HTR-8/SVneo (cell line): ENCODE measurements at regions not wholly inside any gene's neighbourhood (a gene's known extent, or its start where the extent isn't known, plus 50 kb on each side); places are given as distances from the start of the nearest gene placed in this dataset.
"Not testable (repeated sequence)": the region's sequence is repeated elsewhere in the genome, so short reads cannot be mapped to it uniquely, and the experiment has no call there.

Experiments used
- DNase-seq: peaks from one replicate; pipeline ENCODE4 v3.0.0; 2011; ENCODE audit warnings: low spot score, mixed read lengths; ENCODE audit not compliant: insufficient read length
- FAIRE-seq: peaks from 2 replicates; lab custom pipeline; 2011; peaks lifted over from hg19 to GRCh38; lab: Jason Lieb, UNC

DNA sequence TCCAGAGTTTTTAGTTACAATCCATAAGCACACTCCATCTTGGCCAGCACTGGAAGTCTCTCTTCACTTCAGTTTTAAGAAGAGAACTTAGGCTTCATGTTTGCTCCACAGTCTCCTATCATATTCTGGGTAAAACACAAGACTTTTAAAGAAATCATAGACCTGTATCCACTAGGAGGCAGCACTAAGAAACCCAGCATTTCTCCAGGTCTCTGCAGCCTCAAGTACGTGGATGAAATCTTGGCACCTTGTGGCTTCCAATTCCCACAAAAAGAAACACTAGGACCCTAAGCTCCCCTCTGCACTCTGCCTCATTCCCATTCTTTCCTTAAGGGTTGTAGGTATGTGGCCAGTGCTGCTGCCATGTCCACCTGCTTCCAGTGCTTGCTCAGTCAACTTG, 367.3 kb upstream of the CASK start:
- FAIRE-seq = no peak
- DNase-seq = no peak

DNA sequence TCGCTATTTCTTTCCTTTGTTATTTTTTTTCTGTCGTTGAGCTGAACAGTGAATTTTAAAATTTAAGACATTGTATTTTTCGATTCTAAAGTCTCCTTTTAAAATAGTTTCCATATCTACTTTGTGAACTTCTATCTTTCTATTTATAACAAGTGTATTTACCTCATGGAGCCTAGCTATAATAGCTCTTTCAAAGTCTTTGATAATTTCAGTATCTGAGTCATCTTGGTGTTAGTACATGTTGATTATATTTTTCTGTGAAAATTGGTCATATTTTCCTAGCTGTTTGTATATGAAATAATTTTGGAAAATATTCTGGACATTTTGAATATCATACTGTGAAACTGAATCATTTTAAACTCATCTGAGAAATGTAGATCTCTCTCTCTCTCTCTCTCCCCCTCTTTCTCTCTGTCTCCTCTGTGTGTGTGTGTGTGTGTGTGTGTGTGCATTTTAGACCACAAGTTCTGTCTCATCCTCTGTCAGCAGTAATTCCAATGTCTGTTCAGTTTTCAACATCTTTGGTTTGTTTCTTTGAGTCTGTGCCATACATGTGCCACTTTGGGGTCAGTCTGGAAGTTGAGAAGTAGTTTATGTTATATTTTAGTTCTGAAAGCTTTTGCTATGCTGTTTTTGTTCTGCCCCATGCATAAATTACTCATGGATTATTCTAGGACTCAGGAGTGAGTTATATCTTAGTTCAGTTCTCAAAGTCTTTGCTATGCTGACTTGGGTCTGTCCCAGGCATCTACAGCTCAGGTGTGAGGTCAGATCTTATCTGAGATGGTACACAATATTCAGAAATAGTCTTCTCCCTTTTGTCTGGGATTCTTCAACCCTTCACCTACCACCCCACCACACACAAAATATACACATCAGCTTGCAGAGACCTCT, 366.4 kb upstream of the CASK start:
- DNase-seq = no peak
- no peak for FAIRE-seq

DNA sequence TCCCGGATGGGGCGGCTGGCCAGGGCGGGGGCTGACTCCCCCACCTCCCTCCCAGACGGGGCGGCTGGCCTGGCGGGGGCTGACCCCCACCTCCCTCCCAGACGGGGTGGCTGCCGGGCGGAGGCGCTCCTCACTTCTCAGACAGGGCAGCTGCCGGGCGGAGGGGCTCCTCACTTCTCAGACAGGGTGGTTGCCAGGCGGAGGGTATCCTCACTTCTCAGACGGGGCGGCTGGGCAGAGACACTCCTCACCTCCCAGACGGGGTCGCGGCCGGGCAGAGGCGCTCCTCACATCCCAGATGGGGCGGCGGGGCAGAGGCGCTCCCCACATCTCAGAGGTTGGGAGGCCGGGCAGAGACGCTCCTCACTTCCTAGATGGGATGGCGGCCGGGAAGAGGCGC, 362.3 kb upstream of the CASK start:
- DNase-seq, FAIRE-seq: not testable (repeated sequence)

DNA sequence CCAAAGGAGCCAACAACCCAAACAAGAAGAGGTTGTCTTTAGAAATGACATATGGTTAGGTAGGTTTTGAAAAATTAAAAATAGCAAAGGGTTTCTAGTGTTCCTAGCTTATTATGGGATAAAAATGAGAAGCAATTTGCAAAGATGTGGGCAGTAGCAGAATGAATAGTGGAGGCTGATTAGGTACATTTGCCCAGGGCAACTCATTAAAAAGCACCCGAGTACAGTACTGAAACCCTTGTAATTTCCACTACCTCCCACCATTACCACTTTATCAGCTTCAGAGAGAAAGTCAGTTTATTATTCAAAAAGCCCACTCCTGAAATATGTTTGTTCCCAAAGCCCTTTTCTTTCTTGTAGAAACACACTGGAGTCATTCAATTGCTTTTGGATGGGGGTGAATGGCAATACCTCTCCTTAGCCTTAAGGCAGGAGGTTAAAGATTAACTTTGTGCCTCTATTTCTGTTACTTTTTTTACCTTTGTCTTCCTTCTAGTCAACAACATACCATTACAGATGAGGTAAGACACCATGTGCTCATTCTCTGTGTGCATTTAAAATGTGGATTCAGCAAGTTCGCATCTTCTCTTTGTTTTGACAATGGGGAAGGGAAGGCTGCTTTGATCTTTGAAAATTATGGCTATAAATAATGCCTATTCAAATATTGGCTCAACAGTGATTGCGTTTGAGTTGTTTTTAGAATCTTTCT, 353.8 kb upstream of the CASK start:
- DNase-seq (no peak), FAIRE-seq (no peak)

DNA sequence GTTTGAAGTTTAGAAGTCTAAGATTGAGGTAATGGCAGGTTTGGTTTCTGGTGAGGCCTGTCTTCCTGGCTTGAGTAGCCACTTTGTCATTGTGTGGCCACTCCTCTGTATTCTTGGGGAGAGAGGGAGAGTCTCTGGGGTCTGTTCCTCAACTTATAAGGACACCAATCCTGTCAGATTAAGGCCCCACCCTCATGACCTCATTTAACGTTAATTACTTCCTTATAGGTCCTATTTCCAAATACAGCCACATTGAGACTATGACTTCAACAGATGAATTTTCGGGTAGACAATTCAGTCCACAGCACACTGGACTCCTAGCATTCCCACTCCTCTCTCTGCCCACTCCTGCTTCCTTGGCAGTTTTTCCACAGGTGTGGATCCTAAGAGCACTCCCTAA, 350.8 kb upstream of the CASK start:
- FAIRE-seq (no peak), DNase-seq (no peak)

DNA sequence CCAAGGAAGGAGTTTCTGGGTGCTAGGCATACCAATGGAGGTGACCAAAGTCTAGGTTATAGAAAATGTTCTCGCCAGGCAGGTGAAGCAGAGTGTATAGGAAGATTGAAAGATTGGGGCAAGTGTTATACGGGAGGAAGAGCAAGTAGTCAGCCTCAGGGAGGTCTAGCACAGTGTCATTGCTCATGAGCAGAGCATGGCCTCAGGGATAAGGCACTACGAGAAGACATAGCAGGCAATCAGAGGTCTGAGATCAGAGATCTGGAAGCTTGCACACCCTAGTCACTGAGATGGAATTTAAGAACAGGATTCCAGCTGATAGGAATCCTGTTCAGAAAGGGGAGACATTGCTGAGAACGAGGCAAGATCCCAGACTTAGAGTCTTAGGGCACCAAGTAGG, 350.0 kb upstream of the CASK start:
- DNase-seq (no peak), FAIRE-seq (no peak)

DNA sequence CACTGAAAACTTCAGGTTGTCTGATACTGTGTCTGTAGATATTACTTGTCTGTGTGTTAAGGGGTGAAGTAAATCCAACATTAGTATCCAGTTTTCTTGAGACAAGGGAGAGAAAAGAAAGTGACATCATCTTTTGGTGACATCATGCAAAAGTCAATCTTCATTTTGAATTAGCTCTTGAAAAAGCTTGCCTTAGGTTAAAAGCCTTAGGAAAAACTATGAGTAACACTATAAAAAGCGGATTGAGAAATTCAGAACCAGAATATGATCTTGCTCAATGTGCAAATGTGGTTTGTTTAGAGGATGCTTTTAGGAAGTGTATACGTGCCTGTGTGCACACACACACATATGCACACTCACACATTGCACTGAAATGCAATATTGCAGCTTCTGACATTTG, 345.8 kb upstream of the CASK start:
- DNase-seq (no peak), FAIRE-seq (no peak)

DNA sequence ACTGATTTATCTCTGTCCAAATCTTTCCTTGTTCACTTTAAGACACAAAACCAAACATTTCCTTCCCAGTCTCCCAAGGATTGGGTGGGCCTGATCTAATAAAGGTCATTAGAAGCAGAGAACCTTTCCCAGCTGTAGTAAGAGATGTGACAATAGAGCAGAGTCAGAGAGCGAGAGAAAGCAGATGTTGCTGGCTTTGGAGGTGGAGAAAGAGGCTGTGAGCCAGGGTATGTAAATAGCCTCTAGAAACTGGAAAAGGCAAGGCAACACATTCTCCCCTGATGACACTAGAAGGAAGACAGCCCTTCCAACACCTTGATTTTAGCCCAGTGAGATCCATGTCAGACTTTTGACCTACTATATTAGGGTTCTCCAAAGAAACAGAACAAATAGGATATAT, 337.5 kb upstream of the CASK start:
- no peak for DNase-seq
- no peak for FAIRE-seq

DNA sequence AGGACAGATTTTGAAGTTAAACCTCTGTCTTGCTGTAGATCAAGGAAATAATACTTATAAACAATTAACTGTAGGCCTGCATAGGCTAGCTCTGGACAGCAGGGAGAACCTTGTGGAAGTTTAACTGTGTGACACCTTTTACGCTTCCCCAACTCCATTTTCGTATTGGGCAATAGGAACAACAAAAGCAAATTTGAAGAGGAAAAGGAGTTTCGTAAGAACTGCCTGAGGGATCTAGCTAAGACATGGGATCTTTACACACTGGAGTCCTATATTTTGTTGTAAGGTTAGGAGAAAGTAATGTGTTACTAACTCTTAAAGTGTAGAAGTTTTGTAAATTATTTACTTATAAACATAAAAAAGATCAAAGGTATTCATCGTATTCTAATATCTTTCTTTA, 324.9 kb upstream of the CASK start:
- DNase-seq = no peak

DNA sequence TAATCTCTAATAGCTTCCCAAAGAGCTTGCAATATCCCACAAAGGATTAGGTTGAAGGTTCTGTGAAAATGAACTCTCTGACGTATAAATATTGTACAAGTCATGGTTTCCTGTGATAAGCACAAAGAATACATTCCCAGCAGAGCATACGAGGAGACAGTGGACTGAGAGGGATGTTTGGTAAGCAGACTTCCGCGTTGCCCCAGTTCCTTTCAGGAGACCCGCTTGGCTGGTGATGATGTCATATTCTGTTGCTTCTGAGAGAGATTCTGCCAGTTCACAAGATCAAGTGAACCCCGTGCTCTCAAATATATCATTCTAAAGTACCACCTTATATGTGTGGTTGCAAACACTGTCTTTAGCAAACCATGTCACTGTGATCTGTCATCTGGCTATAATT, 323.9 kb upstream of the CASK start:
- DNase-seq (no peak), FAIRE-seq (no peak)

More for the DNA sequence above, 324.9 kb upstream of the CASK start:
- FAIRE-seq = no peak

DNA sequence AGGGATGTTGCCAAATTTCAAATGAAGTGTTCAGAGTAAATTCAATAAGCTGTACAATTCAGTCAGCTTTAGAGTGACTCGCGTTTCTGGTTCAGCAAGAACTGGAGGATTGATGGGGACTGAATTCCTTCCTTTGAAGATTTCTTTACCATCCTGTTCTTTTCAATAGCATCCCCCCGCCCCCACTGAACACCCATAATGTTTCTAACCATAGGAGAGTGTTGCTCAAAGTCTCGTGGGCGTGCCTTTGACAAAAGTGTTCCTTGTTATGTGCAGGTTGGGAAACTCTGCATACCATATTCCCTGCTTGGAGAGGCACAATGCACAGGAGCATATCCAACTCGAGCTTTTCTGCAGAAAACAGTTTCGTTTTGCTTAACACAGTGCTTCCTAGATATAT, 323.5 kb upstream of the CASK start:
- FAIRE-seq = no peak
- DNase-seq = no peak

DNA sequence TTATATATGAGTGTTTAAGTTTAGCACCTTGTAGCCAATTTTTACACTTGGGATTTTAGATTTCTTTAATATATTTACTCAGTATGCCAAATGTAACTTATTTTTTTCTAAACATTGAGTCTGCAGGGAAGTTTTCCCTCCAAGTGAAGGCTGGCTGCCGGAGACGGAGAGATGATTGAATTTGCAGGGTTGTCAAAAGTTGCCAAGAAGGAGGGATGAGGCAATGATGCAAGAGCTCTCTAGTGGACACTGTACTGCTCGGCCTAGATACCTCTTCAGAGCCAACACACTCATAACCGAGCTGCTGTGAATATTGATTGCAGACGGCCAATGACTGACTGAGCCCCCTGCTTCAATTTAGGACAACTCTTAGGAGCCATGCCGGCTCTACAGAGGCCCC, 318.6 kb upstream of the CASK start:
- no peak for FAIRE-seq
- DNase-seq = no peak

DNA sequence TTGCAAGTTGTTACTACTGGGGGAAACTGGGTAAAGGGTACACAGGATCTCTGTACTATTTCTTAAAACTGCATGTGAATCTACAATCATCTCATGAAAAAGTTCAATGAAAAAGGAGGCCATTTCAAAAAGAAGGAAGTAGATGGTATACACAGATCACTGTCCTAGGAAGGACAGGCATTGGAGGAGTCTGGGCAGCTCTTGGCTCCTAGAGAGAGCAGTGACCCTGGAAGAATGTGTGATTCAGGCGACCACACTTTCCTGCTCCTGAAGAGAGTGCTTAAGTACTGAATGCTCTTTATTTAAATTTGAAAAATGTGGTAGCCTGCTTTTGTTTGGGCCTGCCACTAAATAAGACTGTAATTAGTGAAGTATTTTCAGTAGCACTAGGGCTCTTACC, 318.1 kb upstream of the CASK start:
- DNase-seq (no peak), FAIRE-seq (no peak)

DNA sequence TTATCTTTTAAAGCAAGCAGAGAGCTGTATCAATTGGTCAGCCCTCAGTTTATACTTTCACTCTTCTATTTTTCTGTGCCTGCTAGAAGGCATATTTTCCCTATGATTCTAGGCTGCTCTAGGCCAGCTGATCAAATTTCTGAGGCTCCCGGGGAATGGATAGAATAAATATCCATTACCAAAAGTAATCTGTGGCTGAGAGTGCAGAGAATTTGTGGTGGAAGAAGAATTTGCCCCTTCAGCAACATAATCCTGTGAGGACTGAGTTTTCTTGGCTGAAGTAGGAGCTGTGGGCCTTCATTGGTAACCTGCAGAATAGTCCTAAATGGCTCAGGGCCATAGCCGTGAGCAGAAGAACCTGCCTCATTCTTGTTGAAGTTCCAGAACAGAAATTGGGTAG, 314.6 kb upstream of the CASK start:
- DNase-seq (no peak), FAIRE-seq (no peak)

DNA sequence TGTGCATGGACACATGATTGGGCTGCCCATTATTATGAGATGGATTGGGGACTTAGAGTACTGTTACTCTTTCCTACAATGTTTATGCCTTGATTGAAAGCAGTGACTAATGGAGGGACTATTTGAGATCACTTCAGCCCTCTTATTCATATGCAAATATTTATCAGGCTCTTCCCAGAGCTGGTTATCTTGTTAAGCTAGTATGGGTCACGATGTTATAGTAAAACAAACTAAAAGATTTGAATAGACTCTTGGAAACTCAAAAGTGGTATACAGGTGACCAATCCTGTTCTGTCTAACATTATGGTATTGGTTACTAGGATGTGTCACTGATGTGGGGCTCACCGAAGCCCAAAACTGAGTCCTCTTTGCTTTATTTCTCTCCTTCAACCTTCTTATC, 306.2 kb upstream of the CASK start:
- no peak for FAIRE-seq
- no peak for DNase-seq

DNA sequence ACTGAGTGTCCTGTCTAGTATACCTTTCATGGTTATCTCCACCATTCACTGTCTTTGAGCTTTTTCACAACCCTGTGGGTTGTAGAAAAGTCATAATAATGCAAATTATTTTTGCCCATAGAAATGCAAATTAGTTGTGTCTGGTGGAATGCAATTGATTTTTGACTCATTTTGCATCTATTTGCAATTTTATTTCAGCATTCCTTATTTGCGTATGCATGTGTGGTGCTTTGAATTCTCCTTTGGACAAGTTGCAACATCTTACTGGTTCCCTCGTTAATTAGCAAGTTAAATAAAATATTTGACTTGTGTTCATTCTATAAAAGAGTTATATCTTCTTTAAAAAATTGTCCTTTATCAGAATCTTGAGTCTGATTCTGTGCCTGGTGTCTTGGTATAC, 297.3 kb upstream of the CASK start:
- DNase-seq (no peak), FAIRE-seq (no peak)

DNA sequence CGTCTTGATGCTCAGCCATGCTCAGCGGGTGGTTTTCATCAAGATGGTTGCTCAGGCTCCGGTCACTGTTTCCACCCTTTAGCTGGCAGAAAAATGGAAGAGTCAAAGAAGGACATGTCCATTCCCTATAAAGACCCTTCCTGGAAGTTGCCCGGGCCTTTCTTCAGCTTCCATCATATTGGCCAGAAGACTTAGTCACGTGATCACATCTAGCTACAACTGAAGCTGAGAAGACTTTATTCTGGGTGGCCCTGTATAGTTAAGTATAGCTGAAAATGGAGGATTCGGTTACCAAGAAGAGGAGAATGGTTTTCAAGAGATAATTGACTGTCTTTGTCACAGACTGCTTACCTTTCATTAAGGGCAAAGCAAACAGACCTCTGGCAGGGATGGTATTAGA, 296.7 kb upstream of the CASK start:
- FAIRE-seq (no peak), DNase-seq (no peak)

DNA sequence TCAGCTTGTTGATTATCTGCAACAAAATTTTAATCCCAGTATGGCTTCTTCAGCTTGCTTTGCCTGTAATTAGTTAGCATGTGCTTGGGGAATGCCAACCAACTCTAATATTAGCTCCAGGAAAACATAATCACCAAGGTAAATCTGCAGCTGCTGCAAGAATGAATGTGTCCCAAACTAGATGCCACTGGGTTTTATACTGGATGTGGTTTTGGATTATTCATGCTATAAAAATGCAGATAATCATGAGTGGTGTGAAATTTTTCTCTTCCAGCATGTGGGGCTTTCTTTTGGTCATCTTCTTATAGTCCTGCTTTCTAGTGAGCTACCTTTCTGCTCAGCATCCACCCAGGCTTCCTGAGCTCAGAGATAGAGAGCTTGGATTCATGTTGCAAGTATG, 295.9 kb upstream of the CASK start:
- DNase-seq (no peak), FAIRE-seq (no peak)

DNA sequence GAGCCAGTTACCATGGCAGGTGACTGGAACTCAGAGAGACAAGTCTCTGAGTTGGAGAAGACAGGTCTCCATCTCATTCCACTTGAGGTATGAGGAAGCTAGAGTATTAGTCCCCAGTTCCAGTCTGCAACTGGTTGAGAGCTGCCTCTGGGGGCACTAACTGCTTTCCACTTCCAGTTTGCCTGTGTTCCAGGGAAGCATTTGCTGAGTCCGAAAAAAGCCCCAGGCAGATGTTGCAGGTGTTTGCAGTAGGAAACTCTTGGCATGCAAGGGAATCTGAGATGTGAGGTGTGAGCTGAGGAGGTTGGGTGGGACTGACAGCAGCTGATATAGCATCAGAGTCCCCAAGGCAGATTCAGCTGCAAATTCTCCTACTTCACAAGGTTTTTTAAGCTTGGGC, 272.2 kb upstream of the CASK start:
- FAIRE-seq (no peak), DNase-seq (no peak)

DNA sequence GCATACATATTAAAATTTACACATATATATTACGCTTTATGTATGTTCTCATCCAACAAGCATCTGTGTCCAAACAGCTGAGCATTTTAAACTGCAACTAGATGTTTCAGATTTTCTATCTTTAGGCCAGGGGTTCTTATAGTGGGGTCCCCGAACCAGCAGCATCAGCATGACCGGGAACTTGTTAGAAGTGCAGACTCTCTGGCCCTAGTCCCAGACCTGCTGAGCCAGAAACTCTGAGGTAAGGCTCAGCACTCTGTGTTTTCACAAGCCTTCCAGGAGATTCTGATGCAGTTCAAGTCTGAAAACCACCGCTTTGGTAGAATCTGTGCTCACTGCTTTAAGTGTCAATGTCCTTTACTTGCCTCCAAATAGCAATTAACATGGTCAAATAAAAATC, 266.2 kb upstream of the CASK start:
- FAIRE-seq (no peak), DNase-seq (no peak)

DNA sequence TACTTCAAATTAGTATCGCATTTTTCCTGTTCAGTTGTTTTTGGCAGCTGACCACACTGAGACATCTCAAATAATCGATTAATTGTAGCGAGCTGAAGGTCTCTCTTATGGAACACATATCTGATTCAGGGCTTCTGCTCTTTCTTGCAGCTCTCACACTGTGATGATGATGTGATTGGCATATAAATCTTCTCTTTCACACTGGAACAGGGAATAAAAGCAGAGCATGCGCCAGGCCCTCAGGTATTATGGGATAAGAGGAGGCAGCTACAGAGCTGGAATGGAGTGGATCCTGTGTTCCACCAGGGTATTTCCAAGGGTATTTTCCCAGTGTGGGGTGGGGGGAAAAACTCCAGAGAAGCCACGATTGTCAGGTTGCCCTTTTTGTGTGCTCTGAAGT, 265.4 kb upstream of the CASK start:
- FAIRE-seq = no peak
- DNase-seq = no peak

DNA sequence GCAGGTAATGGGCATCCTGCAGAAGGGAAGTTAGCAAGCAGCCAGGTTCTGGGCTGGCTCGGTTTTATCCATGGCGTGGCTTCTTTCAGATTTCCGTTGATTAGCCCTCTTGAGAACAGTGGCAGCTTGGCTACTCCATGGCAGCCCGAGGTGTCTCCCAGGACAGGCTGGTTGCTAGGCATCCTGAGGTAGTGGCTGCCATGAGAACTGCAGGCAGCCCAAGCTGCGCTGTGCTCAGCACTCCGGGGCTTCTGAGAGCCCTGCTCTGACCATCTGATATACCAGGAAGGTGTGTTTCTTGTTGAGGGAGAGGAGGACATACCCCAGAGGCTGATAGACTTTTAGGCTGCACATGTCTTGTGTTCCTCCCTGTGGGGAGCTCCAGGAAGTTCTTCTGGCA, 253.4 kb upstream of the CASK start:
- no peak for FAIRE-seq
- no peak for DNase-seq
